ENCODE measurements at regions not wholly inside any gene's neighbourhood (a gene's known extent, or its start where the extent isn't known, plus 50 kb on each side); places are given as distances from the start of the nearest gene placed in this dataset.

DNA sequence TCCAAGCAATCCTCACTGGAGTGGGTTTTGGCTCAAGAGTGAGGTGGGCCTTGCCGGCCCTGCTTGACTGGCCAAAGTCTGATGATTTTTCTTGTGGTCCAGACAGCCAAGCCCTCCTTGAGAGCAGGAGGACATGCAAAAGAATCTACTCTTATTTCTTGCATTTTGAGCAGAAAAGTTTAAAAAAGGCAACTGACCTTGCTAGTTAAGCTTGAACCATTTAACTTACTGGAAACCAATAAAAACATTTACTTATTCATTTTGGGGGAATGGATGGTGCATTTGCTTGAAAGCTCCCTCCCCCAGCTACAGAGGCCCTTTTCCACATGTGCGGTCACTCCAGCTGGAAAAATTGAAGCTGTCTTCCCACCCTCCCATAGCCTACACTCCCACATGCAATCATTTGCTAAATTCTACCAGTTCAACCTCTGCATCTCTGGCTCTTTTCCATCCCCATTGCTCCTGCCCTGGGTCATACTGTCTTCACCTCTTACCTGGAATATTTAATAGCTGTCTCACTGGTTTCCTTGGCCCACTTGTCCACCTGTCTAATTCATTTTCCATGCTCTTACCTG lies 527.9 kb downstream of the DHX35 start:
- TF ChIP-seq, protein P1, sequence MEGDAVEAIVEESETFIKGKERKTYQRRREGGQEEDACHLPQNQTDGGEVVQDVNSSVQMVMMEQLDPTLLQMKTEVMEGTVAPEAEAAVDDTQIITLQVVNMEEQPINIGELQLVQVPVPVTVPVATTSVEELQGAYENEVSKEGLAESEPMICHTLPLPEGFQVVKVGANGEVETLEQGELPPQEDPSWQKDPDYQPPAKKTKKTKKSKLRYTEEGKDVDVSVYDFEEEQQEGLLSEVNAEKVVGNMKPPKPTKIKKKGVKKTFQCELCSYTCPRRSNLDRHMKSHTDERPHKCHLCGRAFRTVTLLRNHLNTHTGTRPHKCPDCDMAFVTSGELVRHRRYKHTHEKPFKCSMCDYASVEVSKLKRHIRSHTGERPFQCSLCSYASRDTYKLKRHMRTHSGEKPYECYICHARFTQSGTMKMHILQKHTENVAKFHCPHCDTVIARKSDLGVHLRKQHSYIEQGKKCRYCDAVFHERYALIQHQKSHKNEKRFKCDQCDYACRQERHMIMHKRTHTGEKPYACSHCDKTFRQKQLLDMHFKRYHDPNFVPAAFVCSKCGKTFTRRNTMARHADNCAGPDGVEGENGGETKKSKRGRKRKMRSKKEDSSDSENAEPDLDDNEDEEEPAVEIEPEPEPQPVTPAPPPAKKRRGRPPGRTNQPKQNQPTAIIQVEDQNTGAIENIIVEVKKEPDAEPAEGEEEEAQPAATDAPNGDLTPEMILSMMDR (IDR thresholded peaks at IDR 0.05), result no peak
- H3K27me3 ChIP-seq (ENCODE audit: control insufficient read depth, insufficient read depth, low read length), result no peaks in the 10 kb centered on the region
- no peaks in the 10 kb centered on the region for H3K79me2 ChIP-seq
- H3K4me1 ChIP-seq, result no peaks in the 10 kb centered on the region
- H3K4me3 ChIP-seq (ENCODE audit: low read depth, low read length), result no peak overlapping the region
- H3K9ac ChIP-seq, result no peak overlapping the region
- H2AFZ ChIP-seq, result no peak overlapping the region
- no peaks in the 10 kb centered on the region for H3K36me3 ChIP-seq (ENCODE audit: control insufficient read depth, insufficient read depth, low read length)
- no peaks in the 10 kb centered on the region for H3K9me3 ChIP-seq (ENCODE audit: control insufficient read depth, low read length)
- no peak overlapping the region for H3K27ac ChIP-seq
- H3K4me2 ChIP-seq (ENCODE audit: low read length), result no peak overlapping the region

DNA sequence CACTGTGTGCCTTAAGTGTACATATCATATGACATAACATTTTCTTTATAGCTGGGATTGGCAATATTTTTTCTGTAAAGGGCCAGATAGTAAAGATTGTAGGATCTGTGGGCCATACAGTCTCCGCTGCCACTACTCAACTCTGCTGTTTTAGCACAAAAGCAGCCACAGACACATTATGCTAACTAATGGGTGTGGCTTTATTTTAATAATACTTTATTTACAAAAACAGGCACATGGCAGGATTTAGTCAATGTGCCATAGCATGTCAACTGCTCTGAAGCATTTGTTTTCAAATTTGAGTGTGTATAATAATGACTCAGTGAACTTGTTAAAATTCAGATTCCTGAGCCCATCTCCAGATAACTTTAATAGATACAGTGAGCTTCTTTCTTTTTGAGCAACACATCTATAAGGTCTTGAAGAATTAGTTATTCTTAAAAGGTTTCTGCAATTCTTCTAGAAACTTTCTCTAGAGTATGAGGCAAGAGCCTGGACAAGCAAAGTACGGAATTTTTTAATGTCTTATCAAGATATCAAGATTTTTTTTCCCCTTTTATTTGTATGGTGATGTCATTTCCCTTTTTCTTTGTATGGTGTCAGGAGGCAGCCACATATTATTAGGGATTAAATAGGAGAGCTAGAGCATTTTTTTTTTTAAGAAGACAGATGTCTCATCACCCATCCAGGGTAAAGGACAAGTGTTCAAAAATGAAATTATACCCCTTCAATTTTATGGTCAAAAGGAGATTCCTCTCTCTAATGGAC lies 518.3 kb downstream of the DHX35 start:
- no peaks in the 10 kb centered on the region for H3K9me3 ChIP-seq (ENCODE audit: control insufficient read depth, low read length)
- no peaks in the 10 kb centered on the region for H3K4me1 ChIP-seq
- no peak overlapping the region for H3K9ac ChIP-seq
- no peaks in the 10 kb centered on the region for H3K36me3 ChIP-seq (ENCODE audit: control insufficient read depth, insufficient read depth, low read length)
- H3K79me2 ChIP-seq, result no peaks in the 10 kb centered on the region
- H2AFZ ChIP-seq, result no peak overlapping the region
- no peaks in the 10 kb centered on the region for H3K27me3 ChIP-seq (ENCODE audit: control insufficient read depth, insufficient read depth, low read length)
- H3K27ac ChIP-seq, result no peak overlapping the region
- no peak overlapping the region for H3K4me3 ChIP-seq (ENCODE audit: low read depth, low read length)
- TF ChIP-seq, protein P1 (IDR thresholded peaks at IDR 0.05), result no peak
- no peak overlapping the region for H3K4me2 ChIP-seq (ENCODE audit: low read length)

DNA sequence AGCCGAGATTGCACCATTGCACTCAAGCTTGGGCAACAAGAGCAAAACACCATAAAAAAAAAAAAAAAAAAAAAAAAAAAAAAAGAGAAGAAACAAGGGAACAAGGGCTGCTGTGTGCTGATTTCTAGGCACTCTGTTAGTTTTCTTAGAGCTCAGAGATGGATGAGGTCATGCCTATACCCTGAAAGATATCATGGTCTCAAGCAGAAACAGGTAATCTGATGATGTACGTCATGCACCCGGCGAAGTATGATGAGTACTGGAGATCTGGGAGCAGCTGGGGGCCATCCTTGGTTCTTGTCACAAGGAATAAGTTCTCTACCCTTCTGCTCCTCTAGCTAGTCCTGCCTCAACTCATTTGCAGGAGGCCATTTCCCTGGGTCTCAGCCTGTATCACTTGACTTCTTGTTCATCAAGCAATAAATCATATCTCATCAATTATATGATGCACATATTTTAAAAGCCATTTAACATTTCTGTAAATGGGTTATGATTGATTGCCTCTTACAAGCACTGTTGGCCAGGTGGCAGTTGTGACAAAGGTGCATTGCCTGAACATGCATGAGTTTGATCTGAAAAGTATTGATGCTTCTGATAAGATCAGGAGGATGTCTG lies 517.2 kb downstream of the DHX35 start:
- TF ChIP-seq, protein P1 (IDR thresholded peaks at IDR 0.05), result no peak
- Histone ChIP-seq H3K9ac (no peak overlapping the region), H3K27ac (no peak overlapping the region), H3K4me3 (ENCODE audit: low read depth, low read length) (no peak overlapping the region), H2AFZ (no peak overlapping the region), H3K36me3 (ENCODE audit: control insufficient read depth, insufficient read depth, low read length) (no peaks in the 10 kb centered on the region), H3K27me3 (ENCODE audit: control insufficient read depth, insufficient read depth, low read length) (no peaks in the 10 kb centered on the region), H3K4me2 (ENCODE audit: low read length) (no peak overlapping the region), H3K4me1 (no peaks in the 10 kb centered on the region), H3K9me3 (ENCODE audit: control insufficient read depth, low read length) (no peaks in the 10 kb centered on the region), H3K79me2 (no peaks in the 10 kb centered on the region)

DNA sequence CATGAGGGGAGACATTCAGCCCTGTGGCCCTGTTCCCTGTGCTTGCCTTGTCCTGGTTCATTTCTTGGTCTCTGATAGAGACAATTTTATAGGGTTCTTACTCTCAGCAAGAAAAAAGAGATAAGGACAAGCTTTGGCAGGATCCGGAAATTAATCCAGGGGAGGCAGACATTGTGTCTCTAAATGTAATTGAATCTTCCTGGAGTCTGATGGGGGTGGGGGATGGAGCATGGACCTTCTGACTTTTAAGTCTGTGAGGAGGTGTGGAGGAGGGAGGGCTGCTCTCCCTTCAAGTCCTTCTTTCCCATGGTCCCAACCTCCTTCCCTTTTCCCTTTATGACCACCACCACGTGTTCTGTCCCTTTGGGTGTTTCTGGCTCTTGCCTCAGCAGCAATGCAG lies 512.7 kb downstream of the DHX35 start:
- no peak overlapping the region for H3K9ac ChIP-seq
- H3K79me2 ChIP-seq, result no peaks in the 10 kb centered on the region
- H3K27me3 ChIP-seq (ENCODE audit: control insufficient read depth, insufficient read depth, low read length), result no peaks in the 10 kb centered on the region
- H3K4me2 ChIP-seq (ENCODE audit: low read length), result no peak overlapping the region
- H3K27ac ChIP-seq, result no peak overlapping the region
- TF ChIP-seq, protein P1 (IDR thresholded peaks at IDR 0.05), result no peak
- no peaks in the 10 kb centered on the region for H3K4me1 ChIP-seq
- no peak overlapping the region for H3K4me3 ChIP-seq (ENCODE audit: low read depth, low read length)
- no peak overlapping the region for H2AFZ ChIP-seq
- H3K36me3 ChIP-seq (ENCODE audit: control insufficient read depth, insufficient read depth, low read length), result no peaks in the 10 kb centered on the region
- H3K9me3 ChIP-seq (ENCODE audit: control insufficient read depth, low read length), result no peaks in the 10 kb centered on the region

All from parathyroid adenoma (tissue), 2 donors.